GM10266 (cell line): ENCODE measurements at regions not wholly inside any gene's neighbourhood (a gene's known extent, or its start where the extent isn't known, plus 50 kb on each side); places are given as distances from the start of the nearest gene placed in this dataset.

Experiments
- DNase-seq: peaks from one replicate; pipeline ENCODE4 v3.0.0; 2012; ENCODE audit errors: extremely low spot score
- CTCF ChIP-seq: IDR thresholded peaks from 2 replicates; pipeline ENCODE4 v1.5.1; 2012; ENCODE audit warnings: mild to moderate bottlenecking, low read depth; ENCODE audit not compliant: control insufficient read depth, insufficient read depth; ENCODE audit errors: missing control alignments

- peak; percentile 68 for DNase-seq
- no peak for TF ChIP-seq CTCF
Measured at GRCh38 chr2:207311316-207312005, 145.7 kb upstream of the KLF7 start.

GRCh38 chr2:207312006-207312356, 146.2 kb upstream of the KLF7 start:
- DNase-seq: no peak
- TF ChIP-seq CTCF: no peak

- DNase-seq: no peak
- no peak for TF ChIP-seq CTCF
Measured at GRCh38 chr2:207313947-207314346, 148.2 kb upstream of the KLF7 start.

GRCh38 chr2:207315131-207315530, 149.4 kb upstream of the KLF7 start:
- DNase-seq: no peak
- TF ChIP-seq CTCF: no peak

GRCh38 chr2:207316484-207316883, 150.7 kb upstream of the KLF7 start:
- no peak for DNase-seq

GRCh38 chr2:207316906-207317305, 151.2 kb upstream of the KLF7 start:
- no peak for TF ChIP-seq CTCF
- no peak for DNase-seq

More at GRCh38 chr2:207316484-207316883, 150.7 kb upstream of the KLF7 start:
- no peak for TF ChIP-seq CTCF

GRCh38 chr2:207317378-207317984, 151.7 kb upstream of the KLF7 start:
- no peak for TF ChIP-seq CTCF
- DNase-seq: no peak
